ENCODE measurements at regions not wholly inside any gene's neighbourhood (a gene's known extent, or its start where the extent isn't known, plus 50 kb on each side); places are given as distances from the start of the nearest gene placed in this dataset.

- H3K18ac ChIP-seq (ENCODE audit: low read depth, low read length) = no peak overlapping the region
- no peak overlapping the region for H3K4me2 ChIP-seq (ENCODE audit: low read depth, low read length)
- H2BK120ac ChIP-seq (ENCODE audit: low read depth, low read length) = no peak overlapping the region
- H2AK9ac ChIP-seq (replicated peaks; ENCODE audit: low read depth, low read length, poor library complexity) = no peak overlapping the region
- H3K56ac ChIP-seq (ENCODE audit: extremely low read depth, insufficient read depth, low read length) = no peak overlapping the region
- no peaks in the 10 kb centered on the region for H3K36me3 ChIP-seq (ENCODE audit: control insufficient read depth, insufficient read depth, low read length)
- BruUV-seq (replicated peaks) = no TSS peak
- H3K9me1 ChIP-seq (ENCODE audit: insufficient read depth, low read length) = peaks cover 16% of the 10 kb centered on the region
- H2AFZ ChIP-seq (replicated peaks; ENCODE audit: low read length, poor library complexity) = no peak overlapping the region
- H3K79me1 ChIP-seq (ENCODE audit: low read depth in 1 of 2, low read length in 2 of 2) = peaks cover 0 to 3% of the 10 kb centered on the region in 2 experiments; a peak in 1 of 4 replicates
- H2BK20ac ChIP-seq (ENCODE audit: low read depth, low read length) = no peak overlapping the region
- H3K4me3 ChIP-seq (ENCODE audit: insufficient read depth, low read depth, low read length) = no peak overlapping the region
- no peaks in the 10 kb centered on the region for H3K27me3 ChIP-seq (ENCODE audit: control insufficient read depth, insufficient read depth, low read length)
- H3K27ac ChIP-seq (ENCODE audit: insufficient read depth, low read length) = no peak overlapping the region
- no peak overlapping the region for H4K5ac ChIP-seq (ENCODE audit: low read depth, low read length)
- H2AK5ac ChIP-seq (ENCODE audit: low read depth, low read length) = no peak overlapping the region
- H3K14ac ChIP-seq (replicated peaks; ENCODE audit: low read depth, low read length) = no peak overlapping the region
- intact Hi-C loops (cut with micrococcal nuclease) (no loop called here), dilution Hi-C loops (cut with HindIII; ENCODE audit: low sequenced_read_pairs, unreplicated experiment) (no loop called here), in situ Hi-C loops (cut with MboI; ENCODE audit: low sequenced_read_pairs) (no loop called here)
- no peak overlapping the region for H3K9ac ChIP-seq (ENCODE audit: low read depth, low read length)
- ChIA-PET CTCF (no interaction called here), POLR2A (ENCODE audit: unreplicated experiment) (no interaction called here)
- H4K20me1 ChIP-seq (ENCODE audit: insufficient read depth, low read length) = no peaks in the 10 kb centered on the region
- no peak overlapping the region for H4K8ac ChIP-seq (ENCODE audit: low read depth in 2 of 2, low read length in 2 of 2)
- no peak overlapping the region for H3K4ac ChIP-seq (ENCODE audit: low read depth, low read length)
- TF ChIP-seq RAD21 (IDR thresholded peaks at IDR 0.05; ENCODE audit: low read length) (no peak), SMC3 (IDR thresholded peaks at IDR 0.05; ENCODE audit: low read depth, low read length) (no peak), ELK1 (IDR thresholded peaks at IDR 0.05; ENCODE audit: borderline replicate concordance, low read depth, low read length) (no peak), POLR2A (IDR thresholded peaks at IDR 0.05; ENCODE audit: low read depth, low read length) (no peak), CHD1 (IDR thresholded peaks at IDR 0.05; ENCODE audit: low read depth, low read length) (no peak), NFE2L2 (IDR thresholded peaks at IDR 0.05; ENCODE audit: low read depth, low read length) (no peak), CEBPB (IDR thresholded peaks at IDR 0.05; ENCODE audit: low read depth, low read length) (no peak), MAZ (IDR thresholded peaks at IDR 0.05; ENCODE audit: borderline replicate concordance, low read depth, low read length) (no peak), MAFK (IDR thresholded peaks at IDR 0.05; ENCODE audit: low read depth, low read length) (no peak), USF2 (IDR thresholded peaks at IDR 0.05; ENCODE audit: low read depth, low read length) (no peak), RCOR1 (IDR thresholded peaks at IDR 0.05; ENCODE audit: insufficient replicate concordance, low read length) (no peak), FOS (IDR thresholded peaks at IDR 0.05; ENCODE audit: low read depth, low read length) (no peak), RFX5 (IDR thresholded peaks at IDR 0.05; ENCODE audit: low read depth, low read length) (no peak), BHLHE40 (IDR thresholded peaks at IDR 0.05; ENCODE audit: low read depth, low read length) (no peak), MXI1 (IDR thresholded peaks at IDR 0.05; ENCODE audit: borderline replicate concordance, low read depth, low read length) (no peak)
- H3K23ac ChIP-seq (ENCODE audit: low read depth, low read length) = no peak overlapping the region
- no peak for DNase-seq
- H3K4me1 ChIP-seq (ENCODE audit: control insufficient read depth, insufficient read depth, low read length) = peaks cover 11% of the 10 kb centered on the region
- no peaks in the 10 kb centered on the region for H3K9me3 ChIP-seq (ENCODE audit: control insufficient read depth, insufficient read depth, low read length)
- no peak overlapping the region for H4K91ac ChIP-seq (ENCODE audit: insufficient read depth, low read depth, low read length)
- 96% methylated on average over 3 of the region's 9 CpGs; no CpG with 5 or more reads in 1 of the 2 experiments for WGBS, 2 experiments (ENCODE audit: extremely low coverage in 2 of 2, insufficient read length in 1 of 2)
- H2BK15ac ChIP-seq (ENCODE audit: low read depth, low read length) = no peak overlapping the region
- H2BK5ac ChIP-seq (ENCODE audit: low read depth, low read length, poor library complexity, severe bottlenecking) = no peak overlapping the region
- ATAC-seq (ENCODE audit: low read depth) = no peak
These were observed 74.6 kb downstream of the TENT5C start for GRCh38 chr1:117680316-117681002.

All from IMR-90 (cell line).